GM08714 (cell line): ENCODE measurements at regions not wholly inside any gene's neighbourhood (a gene's known extent, or its start where the extent isn't known, plus 50 kb on each side); places are given as distances from the start of the nearest gene placed in this dataset.
"Not testable (repeated sequence)": the region's sequence is repeated elsewhere in the genome, so short reads cannot be mapped to it uniquely, and the experiment has no call there.

Experiments
- H3K4me3 ChIP-seq: fragments of 200-500 bp; sonication (Bioruptor generic); 2 replicates; pipeline ENCODE4 v1.5.1; 2014; ENCODE audit warnings: mild to moderate bottlenecking, low read length, inconsistent platforms
- ZNF274 ChIP-seq: IDR thresholded peaks from 2 replicates; pipeline ENCODE4 v1.6.1; 2012; ENCODE audit warnings: mild to moderate bottlenecking, low read depth, low read length

- TF ChIP-seq ZNF274: no peak
- no peak overlapping the region for H3K4me3 ChIP-seq
Observed at GRCh38 chr21:9772348-9772672, 749.1 kb upstream of the TPTE start.

GRCh38 chr21:9772877-9773420 lies 748.4 kb upstream of the TPTE start:
- H3K4me3 ChIP-seq: not testable (repeated sequence)

- TF ChIP-seq ZNF274: no peak
- H3K4me3 ChIP-seq: no peak overlapping the region
Observed at GRCh38 chr21:9774347-9774746, 747.0 kb upstream of the TPTE start.

- not testable (repeated sequence) for H3K4me3 ChIP-seq
Observed at GRCh38 chr21:9774901-9775593, 746.3 kb upstream of the TPTE start.

GRCh38 chr21:9775877-9776276 lies 745.5 kb upstream of the TPTE start:
- not testable (repeated sequence) for H3K4me3 ChIP-seq

GRCh38 chr21:9776286-9777020 lies 744.9 kb upstream of the TPTE start:
- not testable (repeated sequence) for H3K4me3 ChIP-seq

- H3K4me3 ChIP-seq: not testable (repeated sequence)
Observed at GRCh38 chr21:9778541-9778940, 742.8 kb upstream of the TPTE start.

DNA sequence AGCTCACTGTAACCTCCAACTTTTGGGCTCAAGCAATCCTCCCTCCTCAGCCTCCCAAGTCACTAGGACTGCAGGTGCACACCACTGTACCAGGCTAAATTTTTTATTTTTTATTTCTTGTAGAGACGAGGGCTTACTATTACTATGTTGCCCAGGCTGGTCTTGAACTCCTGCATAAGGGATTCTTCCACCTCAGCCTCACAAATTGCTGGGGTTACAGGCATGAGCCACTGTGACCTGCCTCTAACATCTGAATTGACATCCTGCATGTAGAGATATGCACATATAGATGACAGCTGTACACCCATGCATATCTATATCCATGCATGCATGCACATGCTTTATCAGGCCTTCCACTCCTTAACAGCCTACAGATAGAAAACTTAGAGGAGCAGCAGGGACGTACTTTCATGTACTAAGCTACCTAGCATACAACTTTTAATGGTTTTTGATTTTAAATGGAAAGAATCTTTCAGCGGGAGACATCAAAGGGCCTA lies 740.9 kb upstream of the TPTE start:
- no peak for TF ChIP-seq ZNF274
- H3K4me3 ChIP-seq: no peak overlapping the region

DNA sequence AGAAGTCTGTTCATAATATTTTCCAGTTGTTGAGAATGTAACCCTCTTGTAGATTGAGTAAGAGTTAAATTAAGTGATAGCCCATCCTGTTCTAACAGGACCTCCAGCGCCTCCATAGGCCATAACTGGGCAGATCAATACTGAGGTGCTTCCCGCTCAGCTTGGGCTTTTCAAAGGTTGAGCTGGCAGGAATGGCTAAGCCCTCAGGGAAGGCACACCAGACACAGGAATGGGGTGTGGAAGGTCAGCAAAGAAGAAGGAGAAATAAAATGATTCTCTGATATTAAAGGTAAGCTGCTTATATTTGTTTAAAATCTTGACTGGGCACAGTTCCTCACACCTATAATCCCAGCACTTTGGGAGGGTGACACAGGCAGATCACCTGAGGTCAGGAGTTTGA lies 737.8 kb upstream of the TPTE start:
- not testable (repeated sequence) for H3K4me3 ChIP-seq

- not testable (repeated sequence) for H3K4me3 ChIP-seq
Observed at GRCh38 chr21:9784201-9784600, 737.2 kb upstream of the TPTE start.

- not testable (repeated sequence) for H3K4me3 ChIP-seq
Observed at GRCh38 chr21:9786092-9786491, 735.3 kb upstream of the TPTE start.

- H3K4me3 ChIP-seq: not testable (repeated sequence)
Observed at GRCh38 chr21:9788281-9788680, 733.1 kb upstream of the TPTE start.

GRCh38 chr21:9790354-9790753 lies 731.0 kb upstream of the TPTE start:
- not testable (repeated sequence) for H3K4me3 ChIP-seq

GRCh38 chr21:9791453-9791852 lies 729.9 kb upstream of the TPTE start:
- not testable (repeated sequence) for H3K4me3 ChIP-seq

GRCh38 chr21:9795291-9795690 lies 726.1 kb upstream of the TPTE start:
- not testable (repeated sequence) for H3K4me3 ChIP-seq

GRCh38 chr21:9796293-9796692 lies 725.1 kb upstream of the TPTE start:
- not testable (repeated sequence) for H3K4me3 ChIP-seq

- H3K4me3 ChIP-seq: not testable (repeated sequence)
Observed at GRCh38 chr21:9807675-9808074, 713.7 kb upstream of the TPTE start.

GRCh38 chr21:9811223-9812004 lies 710.0 kb upstream of the TPTE start:
- H3K4me3 ChIP-seq: not testable (repeated sequence)

DNA sequence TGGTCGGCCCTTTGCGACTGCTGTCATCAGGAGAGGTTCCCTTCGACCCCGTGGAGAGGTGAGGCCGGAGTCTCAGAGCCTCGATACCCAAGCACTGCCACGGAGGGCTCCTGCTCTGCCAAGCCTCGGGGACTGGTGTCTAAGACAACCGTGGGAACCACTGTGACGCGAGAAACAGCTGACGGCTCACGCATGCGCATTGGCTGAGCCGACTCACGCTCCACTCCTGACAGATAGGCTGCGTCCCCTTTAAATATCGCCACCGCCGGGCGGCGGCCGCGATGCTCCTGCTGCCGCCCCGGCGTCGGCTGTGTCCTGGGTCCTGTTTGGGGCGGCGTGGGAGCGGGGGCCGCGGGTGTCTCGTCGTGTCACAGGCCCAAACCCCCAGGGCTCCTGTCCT lies 708.9 kb upstream of the TPTE start:
- H3K4me3 ChIP-seq: not testable (repeated sequence)

DNA sequence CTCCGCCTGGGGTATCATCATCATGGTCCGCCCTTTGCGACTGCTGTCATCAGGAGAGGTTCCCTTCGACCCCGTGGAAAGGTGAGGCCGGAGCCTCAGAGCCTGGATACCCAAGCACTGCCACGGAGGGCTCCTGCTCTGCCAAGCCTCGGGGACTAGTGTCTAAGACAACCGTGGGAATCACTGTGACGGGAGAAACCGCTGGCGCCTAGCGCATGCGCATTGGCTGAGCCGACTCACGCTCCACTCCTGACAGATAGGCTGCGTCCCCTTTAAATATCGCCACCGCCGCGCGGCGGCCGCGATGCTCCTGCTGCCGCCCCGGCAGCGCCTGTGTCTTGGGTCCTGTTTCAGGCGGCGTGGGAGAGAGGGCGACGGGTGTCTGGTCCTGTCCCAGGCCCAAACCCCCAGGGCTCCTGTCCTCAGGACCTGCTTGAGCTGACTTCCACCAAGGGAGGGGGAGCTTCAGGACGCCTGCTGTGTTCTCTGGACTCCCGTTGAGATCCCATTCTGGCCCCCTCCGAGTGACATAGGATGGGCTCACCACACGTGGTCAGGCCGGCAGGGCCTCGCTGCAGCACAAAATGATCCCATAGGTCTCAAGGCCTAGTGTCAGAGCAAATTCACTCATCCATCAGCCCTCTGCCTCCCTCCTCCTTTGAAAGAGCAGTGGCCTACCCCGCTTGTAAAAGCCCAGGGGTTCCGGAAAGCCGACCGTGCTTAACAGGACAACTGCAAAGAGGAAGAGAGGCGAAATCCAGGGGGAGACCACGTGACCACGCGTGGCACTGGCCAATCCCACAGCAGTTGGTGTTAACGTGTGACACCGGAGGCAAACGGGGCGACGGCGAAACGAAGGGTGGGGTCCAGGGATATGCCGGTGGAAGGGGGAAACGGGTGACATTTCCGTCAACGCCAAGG lies 707.2 kb upstream of the TPTE start:
- H3K4me3 ChIP-seq: not testable (repeated sequence)
